ENCODE measurements at regions not wholly inside any gene's neighbourhood (a gene's known extent, or its start where the extent isn't known, plus 50 kb on each side); places are given as distances from the start of the nearest gene placed in this dataset.

GRCh38 chr6:21451546-21452013, 142.0 kb upstream of the SOX4 start:
- TF ChIP-seq CTCF (conservative IDR thresholded peaks at IDR 0.05; ENCODE audit: low read depth, low read length), result no peak
- no peak for DNase-seq (ENCODE audit: low read depth)
- no peak overlapping the region for H3K4me3 ChIP-seq (ENCODE audit: low read depth, low read length)

GRCh38 chr6:21454262-21454661, 139.3 kb upstream of the SOX4 start:
- no peak for TF ChIP-seq CTCF (conservative IDR thresholded peaks at IDR 0.05; ENCODE audit: low read depth, low read length)
- H3K4me3 ChIP-seq (ENCODE audit: low read depth, low read length), result no peak overlapping the region
- no peak for DNase-seq (ENCODE audit: low read depth)

- peak; percentile 82 for DNase-seq (ENCODE audit: low read depth)
These were observed 138.5 kb upstream of the SOX4 start for GRCh38 chr6:21455071-21455470.

GRCh38 chr6:21457647-21458046, 135.9 kb upstream of the SOX4 start:
- no peak for TF ChIP-seq CTCF (conservative IDR thresholded peaks at IDR 0.05; ENCODE audit: low read depth, low read length)
- DNase-seq (ENCODE audit: low read depth), result no peak
- H3K4me3 ChIP-seq (ENCODE audit: low read depth, low read length), result no peak overlapping the region

More at GRCh38 chr6:21455071-21455470, 138.5 kb upstream of the SOX4 start:
- H3K4me3 ChIP-seq (ENCODE audit: low read depth, low read length), result no peak overlapping the region
- no peak for TF ChIP-seq CTCF (conservative IDR thresholded peaks at IDR 0.05; ENCODE audit: low read depth, low read length)

- no peak for DNase-seq (ENCODE audit: low read depth)
- TF ChIP-seq CTCF (conservative IDR thresholded peaks at IDR 0.05; ENCODE audit: low read depth, low read length), result no peak
- no peak overlapping the region for H3K4me3 ChIP-seq (ENCODE audit: low read depth, low read length)
These were observed 133.9 kb upstream of the SOX4 start for GRCh38 chr6:21459641-21460040.

- DNase-seq (ENCODE audit: low read depth), result no peak
- no peak overlapping the region for H3K4me3 ChIP-seq (ENCODE audit: low read depth, low read length)
- no peak for TF ChIP-seq CTCF (conservative IDR thresholded peaks at IDR 0.05; ENCODE audit: low read depth, low read length)
These were observed 131.6 kb upstream of the SOX4 start for GRCh38 chr6:21461844-21462518.

GRCh38 chr6:21462519-21462852, 131.1 kb upstream of the SOX4 start:
- no peak overlapping the region for H3K4me3 ChIP-seq (ENCODE audit: low read depth, low read length)
- DNase-seq (ENCODE audit: low read depth), result no peak
- TF ChIP-seq CTCF (conservative IDR thresholded peaks at IDR 0.05; ENCODE audit: low read depth, low read length), result no peak

All from choroid plexus epithelial cell (primary cell).